Endothelial cell of umbilical vein (primary cell): ENCODE measurements at regions not wholly inside any gene's neighbourhood (a gene's known extent, or its start where the extent isn't known, plus 50 kb on each side); places are given as distances from the start of the nearest gene placed in this dataset.

Experiments used
- BruUV-seq: library from RNA; stranded (reverse); fragments of 400-500 nt; replicated peaks from 2 replicates; lab custom pipeline; 2021; lab: Mats Ljungman, UMichigan
- CTCF ChIA-PET: fragments of 300-600, 350-600 bp; sonication (Branson Sonifier 250); formaldehyde crosslinking; loops from one replicate; lab custom pipeline; 2021; ENCODE audit warnings: antibody characterized with exemption, inconsistent platforms; lab: Charles Lee
- POLR2A ChIA-PET: fragments of 300-600, 350-600 bp; sonication (Branson Sonifier 250); formaldehyde crosslinking; loops from one replicate; lab custom pipeline; 2021; ENCODE audit warnings: antibody characterized with exemption, inconsistent platforms; lab: Charles Lee
- DNase-seq: peaks from one replicate; pipeline ENCODE4 v3.0.0-alpha.2; 2011; ENCODE audit warnings: low read depth, low spot score
- FAIRE-seq: peaks from 2 replicates; lab custom pipeline; 2011; peaks lifted over from hg19 to GRCh38; lab: Jason Lieb, UNC
- H2AFZ ChIP-seq: 2 replicates; pipeline ENCODE4 v1.6.0; 2012; ENCODE audit warnings: low read depth, low read length, control low read depth, inconsistent platforms
- H3K27ac ChIP-seq: 2 replicates; pipeline ENCODE4 v1.5.1; 2011; ENCODE audit warnings: low read depth, mild to moderate bottlenecking, control low read depth, low read length, moderate library complexity; ENCODE audit not compliant: insufficient read depth
- H3K27me3 ChIP-seq, 2 experiments: 2 replicates each; pipeline versions ENCODE4 v1.6.0 to v1.6.1; 2011; ENCODE audit warnings: low read length in 2 of 2, mixed read lengths in 1 of 2; ENCODE audit not compliant: control insufficient read depth in 2 of 2, insufficient read depth in 2 of 2
- H3K36me3 ChIP-seq, 2 experiments: 2 replicates in 1 of 2; 3 replicates in 1 of 2; pipeline ENCODE4 v1.5.1; 2011; ENCODE audit warnings: low read length in 2 of 2, mild to moderate bottlenecking in 1 of 2, moderate library complexity in 1 of 2; ENCODE audit not compliant: control insufficient read depth in 2 of 2, insufficient read depth in 2 of 2; ENCODE audit errors: extremely low read depth in 1 of 2
- H3K4me1 ChIP-seq: 3 replicates; pipeline ENCODE4 v1.5.1; 2011; ENCODE audit warnings: mild to moderate bottlenecking, low read length; ENCODE audit not compliant: control insufficient read depth, insufficient read depth; ENCODE audit errors: extremely low read depth
- H3K4me2 ChIP-seq: 2 replicates; pipeline ENCODE4 v1.6.1; 2011; ENCODE audit warnings: low read length, control low read depth, mixed read lengths; ENCODE audit not compliant: insufficient read depth
- H3K4me3 ChIP-seq, 3 experiments: fragments of 200-600 bp in 1 of 3; sonication (generic), shearing (Covaris generic) in 1 of 3; replicated peaks in 1 of 3; 2 replicates each; pipeline ENCODE4 v1.5.1; 2011 to 2016; ENCODE audit warnings: control low read depth in 3 of 3, low read length in 3 of 3, mild to moderate bottlenecking in 2 of 3, inconsistent platforms in 1 of 3, low read depth in 1 of 3, moderate library complexity in 1 of 3; ENCODE audit not compliant: insufficient read depth in 1 of 3
- H3K79me2 ChIP-seq: 2 replicates; pipeline ENCODE4 v1.6.0; 2012; ENCODE audit warnings: low read length, inconsistent platforms; ENCODE audit not compliant: control insufficient read depth, insufficient read depth
- H3K9ac ChIP-seq: replicated peaks from 2 replicates; pipeline ENCODE3; 2011; ENCODE audit warnings: low read length, control low read depth; ENCODE audit not compliant: insufficient read depth; ENCODE audit errors: extremely low read depth
- H3K9me1 ChIP-seq: replicated peaks from 3 replicates; pipeline ENCODE4 v1.6.0; 2011; ENCODE audit warnings: mild to moderate bottlenecking, low read length; ENCODE audit not compliant: control insufficient read depth, insufficient read depth; ENCODE audit errors: extremely low read depth
- H3K9me3 ChIP-seq: replicated peaks from 2 replicates; pipeline ENCODE4 v1.5.1; 2012; ENCODE audit warnings: low read length, inconsistent platforms; ENCODE audit not compliant: control insufficient read depth, insufficient read depth
- H4K20me1 ChIP-seq: replicated peaks from 2 replicates; pipeline ENCODE3; 2011; ENCODE audit warnings: mild to moderate bottlenecking, low read length; ENCODE audit not compliant: control insufficient read depth, insufficient read depth; ENCODE audit errors: extremely low read depth
- EZH2 ChIP-seq: IDR thresholded peaks from 2 replicates; pipeline ENCODE4 v1.6.1; 2012; ENCODE audit warnings: borderline replicate concordance, low read depth, mild to moderate bottlenecking, moderate library complexity, low read length, inconsistent platforms; ENCODE audit not compliant: severe bottlenecking
- FOS ChIP-seq: IDR thresholded peaks from 2 replicates; pipeline ENCODE4 v1.6.1; 2011; ENCODE audit warnings: mild to moderate bottlenecking, low read length, moderate library complexity, borderline replicate concordance; ENCODE audit not compliant: insufficient read depth
- GATA2 ChIP-seq: IDR thresholded peaks from 2 replicates; pipeline ENCODE4 v1.7.0; 2011; ENCODE audit warnings: low read depth, mild to moderate bottlenecking, moderate library complexity, mixed read lengths, low read length; ENCODE audit not compliant: insufficient read length, insufficient read depth
- JUN ChIP-seq: IDR thresholded peaks from 2 replicates; pipeline ENCODE4 v1.6.1; 2011; ENCODE audit warnings: borderline replicate concordance, low read depth; ENCODE audit not compliant: insufficient read length, insufficient read depth
- MYC ChIP-seq: IDR thresholded peaks from one replicate; pipeline ENCODE4 v1.6.1; 2011; ENCODE audit warnings: mild to moderate bottlenecking, low read depth, low read length
- POLR2A ChIP-seq: IDR thresholded peaks from 2 replicates; pipeline ENCODE4 v1.6.1; 2012; ENCODE audit warnings: low read depth, mild to moderate bottlenecking, control low read depth, low read length
- POLR2AphosphoS5 ChIP-seq: IDR thresholded peaks from 2 replicates; pipeline ENCODE4 v1.6.1; 2012; ENCODE audit warnings: low read depth, mild to moderate bottlenecking, control low read depth, low read length, moderate library complexity; ENCODE audit not compliant: insufficient read depth
- dilution Hi-C: fragments of 300-500 bp; cut with MboI; formaldehyde crosslinking; loops from one replicate; pipeline ENCODE4 v1.15.0; 2019; ENCODE audit warnings: low sequenced_read_pairs; ENCODE audit not compliant: extremely low pct_ligation_motif_present
- intact Hi-C: fragments of 100-400 bp; cut with micrococcal nuclease; formaldehyde crosslinking; loops from one replicate; pipeline ENCODE4 v1.10.0; 2022
- TF ChIP-seq, protein P1 (sequence below), 2 donors: IDR thresholded peaks; 1 replicate in 1 of 2; 2 replicates in 1 of 2; pipeline ENCODE4 v1.5.1; 2011; ENCODE audit warnings: low read length in 2 of 2, mild to moderate bottlenecking in 2 of 2, moderate library complexity in 2 of 2, control low read depth in 1 of 2, inconsistent platforms in 1 of 2, low read depth in 1 of 2; ENCODE audit not compliant: insufficient read depth in 1 of 2; ENCODE audit errors: extremely low read depth in 1 of 2
- TF ChIP-seq, protein P2 (sequence below): IDR thresholded peaks from 2 replicates; pipeline ENCODE4 v1.6.1; 2011; ENCODE audit not compliant: insufficient read depth, insufficient read length

DNA sequence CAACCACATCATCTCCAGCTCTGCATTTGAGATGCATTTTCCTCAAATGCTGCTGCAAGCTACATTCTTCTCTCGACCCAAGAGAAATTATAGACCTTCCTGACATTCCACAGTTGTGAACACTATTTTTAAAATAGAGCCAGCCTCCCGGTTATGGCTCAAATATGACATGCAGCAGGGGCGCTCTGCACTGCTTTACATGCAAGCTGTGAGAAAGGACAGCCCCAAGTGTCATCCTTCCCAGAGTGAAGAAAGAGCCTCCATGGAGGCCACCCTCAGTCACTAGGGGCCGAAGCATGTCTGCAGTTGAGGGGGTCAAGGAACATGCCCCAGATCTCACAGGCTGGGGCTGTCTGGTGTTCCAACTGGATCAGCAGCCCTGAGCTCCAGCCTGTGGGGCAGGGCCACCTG is 63.9 kb upstream of the CHST15 start:
- intact Hi-C loops (no loop called here), dilution Hi-C loops (no loop called here)
- Histone ChIP-seq H3K4me1 (peaks cover 26% of the 10 kb centered on the region), H4K20me1 (no peaks in the 10 kb centered on the region), H3K36me3 (no peaks in the 10 kb centered on the region), H3K9me3 (no peaks in the 10 kb centered on the region), H3K4me3 (no peak overlapping the region), H3K4me2 (no peak overlapping the region), H2AFZ (no peak overlapping the region), H3K9me1 (no peaks in the 10 kb centered on the region), H3K27ac (no peak overlapping the region), H3K9ac (no peak overlapping the region), H3K27me3 (peaks cover 0 to 7% of the 10 kb centered on the region in 2 experiments), H3K79me2 (no peaks in the 10 kb centered on the region)
- POLR2A ChIA-PET, result no interaction called here
- no peak for FAIRE-seq
- TF ChIP-seq, protein P1, sequence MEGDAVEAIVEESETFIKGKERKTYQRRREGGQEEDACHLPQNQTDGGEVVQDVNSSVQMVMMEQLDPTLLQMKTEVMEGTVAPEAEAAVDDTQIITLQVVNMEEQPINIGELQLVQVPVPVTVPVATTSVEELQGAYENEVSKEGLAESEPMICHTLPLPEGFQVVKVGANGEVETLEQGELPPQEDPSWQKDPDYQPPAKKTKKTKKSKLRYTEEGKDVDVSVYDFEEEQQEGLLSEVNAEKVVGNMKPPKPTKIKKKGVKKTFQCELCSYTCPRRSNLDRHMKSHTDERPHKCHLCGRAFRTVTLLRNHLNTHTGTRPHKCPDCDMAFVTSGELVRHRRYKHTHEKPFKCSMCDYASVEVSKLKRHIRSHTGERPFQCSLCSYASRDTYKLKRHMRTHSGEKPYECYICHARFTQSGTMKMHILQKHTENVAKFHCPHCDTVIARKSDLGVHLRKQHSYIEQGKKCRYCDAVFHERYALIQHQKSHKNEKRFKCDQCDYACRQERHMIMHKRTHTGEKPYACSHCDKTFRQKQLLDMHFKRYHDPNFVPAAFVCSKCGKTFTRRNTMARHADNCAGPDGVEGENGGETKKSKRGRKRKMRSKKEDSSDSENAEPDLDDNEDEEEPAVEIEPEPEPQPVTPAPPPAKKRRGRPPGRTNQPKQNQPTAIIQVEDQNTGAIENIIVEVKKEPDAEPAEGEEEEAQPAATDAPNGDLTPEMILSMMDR (IDR thresholded peaks at IDR 0.05; ENCODE audit: extremely low read depth in 1 of 2, insufficient read depth in 1 of 2, low read depth in 1 of 2, low read length in 2 of 2), result no peak
- TF ChIP-seq MYC (no peak), JUN (no peak), GATA2 (no peak), EZH2 (no peak), FOS (no peak), POLR2A (no peak), POLR2AphosphoS5 (no peak)
- TF ChIP-seq, protein P2, sequence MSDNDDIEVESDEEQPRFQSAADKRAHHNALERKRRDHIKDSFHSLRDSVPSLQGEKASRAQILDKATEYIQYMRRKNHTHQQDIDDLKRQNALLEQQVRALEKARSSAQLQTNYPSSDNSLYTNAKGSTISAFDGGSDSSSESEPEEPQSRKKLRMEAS, result no peak
- no peak for DNase-seq
- CTCF ChIA-PET, result interaction anchor here (1.0 to 1.6 kb wide), 2 partner anchors 10 to 232 kb away, joined by 3 read pairs; no protein-coding TSS in a partner anchor
- no TSS peak for BruUV-seq
